NOMO-1 (cell line): ENCODE measurements at regions not wholly inside any gene's neighbourhood (a gene's known extent, or its start where the extent isn't known, plus 50 kb on each side); places are given as distances from the start of the nearest gene placed in this dataset.

Experiments used
- DNase-seq, 2 experiments: peaks; one replicate each; lab custom pipeline; 2025; ENCODE audit not compliant: unreplicated experiment in 2 of 2; lab: John Stamatoyannopoulos, UW

DNA sequence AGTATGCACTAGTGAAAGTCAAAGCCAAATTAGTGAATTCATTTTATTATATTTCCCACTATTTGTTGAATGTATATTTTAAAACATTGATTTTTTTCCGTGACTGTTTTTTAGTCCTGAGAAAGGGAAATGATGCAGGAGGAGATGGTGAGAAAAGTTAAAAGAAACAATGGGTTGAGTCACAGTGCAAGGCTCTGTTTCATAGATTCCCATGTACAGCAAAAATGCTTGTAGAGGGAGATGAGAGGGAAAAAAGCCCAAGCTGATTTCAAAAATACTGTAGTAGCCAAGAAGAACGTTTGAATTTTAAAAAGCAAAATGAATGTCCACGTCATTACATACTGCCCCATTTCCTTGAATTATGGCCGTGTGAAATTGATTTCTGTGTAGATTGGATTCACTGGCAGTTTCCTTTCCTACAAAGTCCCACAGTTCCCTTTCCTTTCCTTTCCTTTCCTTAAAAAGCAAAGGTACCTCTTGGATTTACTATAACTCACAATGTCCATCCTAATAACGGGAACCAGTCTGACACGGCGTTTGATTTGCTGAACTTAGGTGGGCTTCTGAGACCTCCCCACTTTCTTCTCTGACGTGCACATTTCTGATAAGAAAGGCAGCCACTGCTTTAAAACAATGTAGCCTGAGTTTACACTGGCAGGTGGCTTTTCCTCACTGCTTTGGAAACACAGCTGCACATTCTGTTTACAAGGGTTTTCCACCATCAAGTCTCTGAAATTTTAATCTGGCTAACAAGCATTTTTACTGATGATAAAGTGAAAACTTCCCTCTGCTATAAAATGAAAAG is 63.7 kb downstream of the SPCS3 start:
- no peak for DNase-seq

DNA sequence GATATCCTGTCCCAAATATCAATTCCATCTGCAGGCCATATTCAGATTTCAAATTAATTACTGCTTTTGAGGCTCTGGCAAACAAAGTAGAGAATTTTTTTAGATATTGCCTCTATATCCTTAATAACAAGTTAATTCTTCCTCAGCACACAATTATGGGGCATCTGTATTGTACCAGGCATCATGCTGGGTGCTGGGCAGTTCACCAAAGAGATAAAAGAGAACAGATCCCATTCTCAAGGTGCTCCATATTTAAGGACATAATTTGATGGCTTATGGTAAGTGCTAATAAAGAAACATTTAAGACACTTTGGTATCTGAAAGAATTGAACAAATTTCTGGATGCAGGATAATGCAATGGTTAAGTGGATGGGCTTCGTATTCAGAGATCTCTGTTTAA is 65.8 kb downstream of the SPCS3 start:
- DNase-seq: no peak

DNA sequence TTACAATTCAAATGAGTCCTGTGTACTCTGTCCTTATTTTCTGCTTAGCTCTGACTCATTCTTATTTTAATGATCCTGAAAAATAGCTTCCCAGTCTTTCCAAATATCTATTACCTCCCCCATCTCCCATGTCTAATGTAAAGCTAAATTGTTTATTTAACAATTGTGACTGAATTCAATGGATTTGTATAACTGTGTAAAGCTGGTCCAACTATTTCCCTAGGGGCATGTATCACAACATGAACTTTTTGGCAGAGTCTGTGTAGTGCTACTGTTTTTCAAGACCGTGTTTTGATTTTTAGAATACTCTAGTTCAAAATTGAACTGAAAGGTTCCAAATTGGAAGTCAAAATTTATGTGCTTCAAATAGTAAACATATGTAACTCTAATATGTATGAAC is 67.8 kb downstream of the SPCS3 start:
- no peak for DNase-seq

GRCh38 chr4:176393306-176394013 is 73.7 kb downstream of the SPCS3 start:
- no peak for DNase-seq

DNA sequence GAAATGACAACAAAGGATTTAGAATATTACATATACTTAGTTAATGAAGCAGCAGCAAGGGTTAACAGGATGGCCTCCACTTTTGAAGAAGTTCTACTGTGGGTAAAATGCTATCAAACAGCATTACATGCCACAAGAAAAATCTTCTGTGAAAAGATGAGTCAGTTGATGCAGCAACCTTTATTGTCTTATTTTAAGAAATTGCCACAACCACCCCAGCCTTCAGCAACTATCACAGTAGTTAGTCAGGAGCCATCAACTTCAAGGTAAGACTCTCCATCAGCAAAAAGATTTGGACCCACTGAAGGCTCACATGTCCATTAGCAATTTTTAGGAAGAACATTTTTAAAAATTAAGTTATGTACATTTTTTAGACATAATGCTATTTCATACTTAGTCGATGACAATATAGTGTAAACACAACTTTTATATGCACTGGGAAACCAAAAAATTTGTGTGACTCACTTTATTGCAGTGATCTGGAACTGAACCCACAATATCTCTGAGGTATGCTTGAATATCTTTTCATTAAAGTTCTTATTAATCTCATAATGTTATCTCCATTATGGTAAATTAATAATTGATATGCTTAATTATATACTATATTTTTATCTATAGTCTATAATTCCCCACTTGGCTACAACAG is 81.2 kb downstream of the SPCS3 start:
- peak; percentile 7 to 49 for DNase-seq

- DNase-seq: no peak
Observed at GRCh38 chr4:176404621-176405020, 84.9 kb downstream of the SPCS3 start.

GRCh38 chr4:176406297-176406696 is 86.5 kb downstream of the SPCS3 start:
- DNase-seq: no peak

DNA sequence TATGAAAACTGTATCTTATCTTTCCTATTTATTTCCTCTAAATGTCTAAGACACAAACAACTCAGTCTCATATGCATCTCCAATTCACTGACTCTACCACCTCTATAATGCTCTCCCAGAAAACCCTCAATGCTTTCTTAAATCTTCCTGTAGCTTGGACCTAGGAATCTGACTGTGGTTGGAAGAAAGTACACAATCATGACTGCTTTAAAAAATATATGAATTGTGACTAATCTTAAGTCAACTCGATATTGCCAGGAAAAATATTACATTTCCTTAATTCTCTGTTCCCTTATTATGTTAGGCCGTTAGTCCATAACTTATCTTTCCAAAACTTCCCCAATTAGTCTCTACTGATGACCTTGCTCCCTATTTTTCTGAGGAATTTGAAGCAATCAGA is 87.0 kb downstream of the SPCS3 start:
- DNase-seq: no peak

DNA sequence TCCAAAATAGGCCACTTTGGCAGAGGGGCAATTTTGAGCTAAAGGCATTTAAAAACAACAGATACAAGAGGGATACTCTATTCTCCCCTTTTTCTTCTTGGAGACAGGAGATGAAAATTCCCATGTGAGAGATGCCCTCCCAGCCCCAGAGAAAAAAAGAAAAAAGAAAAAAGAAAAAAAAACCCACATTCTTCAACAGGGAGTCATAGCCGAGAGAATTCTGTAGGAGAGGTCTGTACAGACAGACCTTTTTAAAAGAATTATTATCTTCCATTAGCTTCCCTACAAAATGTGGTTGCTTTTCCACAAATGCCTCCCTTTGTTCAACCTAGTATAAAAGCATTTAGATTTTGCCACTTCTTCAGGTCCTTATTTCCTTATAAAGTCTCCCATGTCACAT is 89.9 kb downstream of the SPCS3 start:
- no peak for DNase-seq

DNA sequence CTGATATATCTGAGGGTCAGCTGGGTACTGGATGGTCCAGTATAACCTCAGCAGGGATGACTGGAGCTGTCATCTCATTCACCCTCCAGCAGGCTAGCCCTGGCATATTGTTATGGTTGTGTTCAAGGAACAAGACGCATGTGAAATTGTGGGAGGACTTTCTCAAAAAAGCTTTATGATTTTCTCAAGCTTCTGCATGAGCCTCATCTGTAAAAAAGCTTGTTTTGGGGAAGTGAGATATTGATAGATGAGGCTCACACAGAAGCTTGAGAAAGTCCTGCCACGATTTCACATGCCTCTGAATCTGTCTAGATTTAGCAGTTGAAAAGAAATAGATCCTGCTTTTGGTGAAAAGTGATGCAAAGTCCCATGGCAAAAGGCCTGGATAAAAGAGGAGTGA is 93.4 kb downstream of the SPCS3 start:
- no peak for DNase-seq

GRCh38 chr4:176422001-176422400 is 102.2 kb downstream of the SPCS3 start:
- DNase-seq: no peak

DNA sequence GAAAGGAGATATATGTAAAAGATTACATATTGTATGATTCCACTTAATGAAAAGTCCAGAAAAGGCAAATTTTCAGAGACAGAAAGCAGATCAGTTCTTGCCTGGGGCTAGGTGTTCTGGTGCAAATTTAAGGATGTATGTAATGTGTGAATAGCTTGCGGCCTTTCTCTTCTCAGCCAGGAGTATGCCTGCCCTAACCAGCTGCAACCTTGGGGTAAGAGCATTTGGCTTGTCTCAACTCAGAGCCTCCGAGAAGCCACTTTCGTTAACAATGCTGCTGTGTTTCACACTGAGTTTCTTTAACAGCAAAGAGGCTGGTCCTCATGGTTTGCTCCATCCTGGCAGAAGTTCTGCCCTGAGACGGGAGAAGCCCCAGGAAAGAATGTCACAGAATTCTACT is 102.7 kb downstream of the SPCS3 start:
- no peak for DNase-seq

GRCh38 chr4:176425035-176425434 is 105.3 kb downstream of the SPCS3 start:
- DNase-seq: no peak

DNA sequence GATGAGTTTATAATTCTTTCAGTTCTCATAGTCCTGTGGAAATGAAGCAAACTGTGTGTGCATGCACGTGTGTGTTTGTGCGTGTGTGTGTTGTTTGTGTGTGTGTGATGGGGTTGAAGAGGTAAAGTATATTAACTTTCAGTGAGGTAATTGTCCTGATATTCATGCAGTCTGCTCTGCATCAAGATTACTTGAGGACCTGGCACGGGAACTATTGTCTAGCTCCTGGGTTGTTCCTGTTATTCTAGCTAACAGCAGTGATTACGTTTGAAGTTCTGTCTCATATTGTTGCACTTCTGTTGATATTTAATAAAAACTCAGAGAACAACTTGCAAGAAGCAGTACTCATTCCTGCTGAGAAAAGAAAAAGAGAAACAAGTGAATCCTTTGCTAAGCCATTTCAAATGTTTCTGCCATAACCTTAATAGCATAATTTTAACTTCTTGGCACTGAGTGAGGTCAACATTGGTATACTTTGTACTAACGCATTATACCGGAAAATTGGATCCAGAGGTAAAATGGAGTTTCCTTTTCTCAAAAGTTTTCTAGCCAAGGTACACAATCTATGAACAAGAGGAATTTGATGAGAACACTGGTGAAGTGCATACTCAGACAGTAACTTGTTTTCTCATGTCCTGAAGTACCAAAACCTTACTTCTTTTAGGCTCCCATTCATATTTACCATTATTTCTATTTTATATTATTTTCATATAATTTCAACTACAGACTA is 113.2 kb downstream of the SPCS3 start:
- no peak for DNase-seq

DNA sequence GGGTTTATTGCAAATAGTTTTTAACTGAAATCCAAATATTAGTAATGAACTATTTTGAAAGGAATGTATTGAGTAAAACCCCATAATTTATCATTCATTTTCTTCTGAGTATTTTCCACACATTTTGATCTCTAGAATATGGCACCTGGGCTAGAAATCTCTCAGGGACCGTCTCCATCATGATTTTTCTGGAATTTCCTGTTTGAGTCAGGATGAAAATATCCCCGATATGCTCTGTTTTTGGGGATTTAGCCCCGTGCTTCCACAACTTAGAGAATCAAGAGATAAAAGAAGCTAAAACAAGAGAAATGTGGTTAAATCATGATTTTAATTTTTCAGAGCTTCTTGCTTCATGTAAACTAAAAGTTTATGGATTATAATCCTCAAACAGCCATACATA is 114.2 kb downstream of the SPCS3 start:
- DNase-seq: no peak

- no peak for DNase-seq
Observed at GRCh38 chr4:176435901-176436292, 116.1 kb downstream of the SPCS3 start.

- no peak for DNase-seq
Observed at GRCh38 chr4:176436293-176436973, 116.7 kb downstream of the SPCS3 start.

DNA sequence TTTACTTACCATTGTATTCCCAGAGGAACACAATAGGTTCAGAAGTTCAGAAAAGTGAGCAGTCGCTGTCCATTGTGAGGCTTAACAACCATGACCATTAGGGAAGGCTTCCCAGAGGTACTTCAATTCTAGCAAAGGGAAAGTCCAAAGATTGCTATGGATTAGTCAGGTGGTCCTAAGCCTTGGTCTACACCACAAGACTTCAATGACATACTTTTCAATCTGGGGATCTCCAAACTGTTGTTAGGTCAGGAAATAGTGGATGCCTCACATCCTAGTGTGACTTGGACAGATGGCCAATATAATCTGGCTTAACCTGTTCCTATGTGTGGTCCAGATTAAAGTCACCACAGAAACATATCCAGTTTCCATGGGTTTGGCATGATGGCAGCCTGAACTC is 118.0 kb downstream of the SPCS3 start:
- no peak for DNase-seq

DNA sequence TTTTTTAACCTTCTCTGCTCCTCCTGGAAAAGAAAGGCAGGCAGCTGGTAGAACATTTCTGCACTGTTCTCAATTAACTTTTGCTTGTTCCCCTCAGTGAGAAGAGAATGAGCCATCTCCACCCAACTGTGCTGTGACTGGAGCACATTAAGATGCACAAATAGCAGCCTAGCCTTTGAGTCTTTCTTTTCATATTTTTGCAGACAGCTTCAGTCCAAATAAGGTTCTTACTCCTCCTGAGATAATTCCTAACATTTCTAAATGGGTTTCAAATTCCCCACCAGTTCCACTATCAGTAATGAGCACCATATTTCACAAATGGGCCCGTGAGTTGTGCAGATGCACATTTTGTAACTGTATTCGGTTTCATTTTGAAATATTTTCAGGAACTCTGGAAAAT is 118.6 kb downstream of the SPCS3 start:
- DNase-seq: no peak

DNA sequence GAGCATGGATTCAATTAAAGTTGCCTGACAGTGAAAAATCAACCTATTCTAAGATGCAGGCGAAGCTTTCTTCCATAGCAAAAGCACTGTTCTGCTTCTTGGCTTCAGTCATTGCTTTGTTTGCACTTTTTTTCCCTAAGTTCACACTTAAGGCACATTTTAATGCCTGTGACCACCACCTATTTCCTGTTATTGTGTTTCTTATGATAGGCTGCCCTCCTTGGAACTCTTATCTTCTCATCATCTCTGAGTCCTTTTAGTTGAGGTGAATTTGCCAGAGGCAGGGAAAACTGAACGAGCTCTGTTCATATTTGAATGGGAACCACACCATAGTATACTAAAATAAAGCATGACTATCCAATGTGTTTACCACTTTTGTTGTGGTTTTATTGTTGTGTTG is 119.8 kb downstream of the SPCS3 start:
- no peak for DNase-seq

DNA sequence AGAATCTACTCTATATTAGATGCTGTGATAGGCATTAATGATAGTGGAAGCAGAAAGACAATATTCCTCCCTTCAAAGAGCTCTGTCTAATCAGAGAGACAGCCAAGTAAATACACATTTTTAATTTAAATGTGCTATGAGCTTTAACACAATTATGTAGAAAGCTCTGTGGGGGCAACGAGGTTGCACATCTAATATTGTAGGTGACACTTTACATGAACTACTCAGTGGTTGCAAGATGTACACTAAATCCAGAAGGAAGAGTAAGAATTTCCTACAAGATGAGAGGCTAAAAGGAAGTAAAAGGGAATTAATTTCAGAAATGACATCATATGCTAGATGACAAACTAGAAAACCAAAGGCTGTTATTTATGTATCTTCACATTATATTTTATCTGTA is 120.9 kb downstream of the SPCS3 start:
- DNase-seq: no peak
